ENCODE measurements at regions not wholly inside any gene's neighbourhood (a gene's known extent, or its start where the extent isn't known, plus 50 kb on each side); places are given as distances from the start of the nearest gene placed in this dataset.
"Not testable (repeated sequence)": the region's sequence is repeated elsewhere in the genome, so short reads cannot be mapped to it uniquely, and the experiment has no call there.

- TF ChIP-seq CTCF (IDR thresholded peaks at IDR 0.05; ENCODE audit: insufficient read depth, missing control alignments), result no peak
- no peak for DNase-seq (ENCODE audit: insufficient read length, low spot score)
- no peak for FAIRE-seq
Observed at GRCh38 chr6:164661716-164662115, 647.7 kb downstream of the C6orf118 start.

- no peak for FAIRE-seq
- no peak for TF ChIP-seq CTCF (IDR thresholded peaks at IDR 0.05; ENCODE audit: insufficient read depth, missing control alignments)
- DNase-seq (ENCODE audit: insufficient read length, low spot score), result no peak
Observed at GRCh38 chr6:164660781-164661180, 648.6 kb downstream of the C6orf118 start.

- FAIRE-seq, result no peak
- no peak for DNase-seq (ENCODE audit: insufficient read length, low spot score)
- no peak for TF ChIP-seq CTCF (IDR thresholded peaks at IDR 0.05; ENCODE audit: insufficient read depth, missing control alignments)
Observed at GRCh38 chr6:164640956-164641355, 668.4 kb downstream of the C6orf118 start.

GRCh38 chr6:164628302-164628931 is 681.0 kb downstream of the C6orf118 start:
- no peak for TF ChIP-seq CTCF (IDR thresholded peaks at IDR 0.05; ENCODE audit: insufficient read depth, missing control alignments)
- FAIRE-seq (no peak), DNase-seq (ENCODE audit: insufficient read length, low spot score) (no peak)

- FAIRE-seq (no peak), DNase-seq (ENCODE audit: insufficient read length, low spot score) (no peak)
- no peak for TF ChIP-seq CTCF (IDR thresholded peaks at IDR 0.05; ENCODE audit: insufficient read depth, missing control alignments)
Observed at GRCh38 chr6:164616917-164617524, 692.4 kb downstream of the C6orf118 start.

- DNase-seq (ENCODE audit: insufficient read length, low spot score) (no peak), FAIRE-seq (no peak)
- TF ChIP-seq CTCF (IDR thresholded peaks at IDR 0.05; ENCODE audit: insufficient read depth, missing control alignments), result no peak
Observed at GRCh38 chr6:164612751-164613150, 696.7 kb downstream of the C6orf118 start.

GRCh38 chr6:164610859-164611258 is 698.5 kb downstream of the C6orf118 start:
- DNase-seq (ENCODE audit: insufficient read length, low spot score); FAIRE-seq: not testable (repeated sequence)

- not testable (repeated sequence) for FAIRE-seq; DNase-seq (ENCODE audit: insufficient read length, low spot score)
Observed at GRCh38 chr6:164602415-164602814, 707.0 kb downstream of the C6orf118 start.
